HG02938 (cell line): ENCODE measurements at regions not wholly inside any gene's neighbourhood (a gene's known extent, or its start where the extent isn't known, plus 50 kb on each side); places are given as distances from the start of the nearest gene placed in this dataset.

Source experiments
- ATAC-seq: cut with Tn5 transposase; IDR thresholded peaks from one replicate; pipeline ENCODE4 v1.9.1; 2021; ENCODE audit warnings: mild to moderate bottlenecking, moderate library complexity; ENCODE audit not compliant: unreplicated experiment

DNA sequence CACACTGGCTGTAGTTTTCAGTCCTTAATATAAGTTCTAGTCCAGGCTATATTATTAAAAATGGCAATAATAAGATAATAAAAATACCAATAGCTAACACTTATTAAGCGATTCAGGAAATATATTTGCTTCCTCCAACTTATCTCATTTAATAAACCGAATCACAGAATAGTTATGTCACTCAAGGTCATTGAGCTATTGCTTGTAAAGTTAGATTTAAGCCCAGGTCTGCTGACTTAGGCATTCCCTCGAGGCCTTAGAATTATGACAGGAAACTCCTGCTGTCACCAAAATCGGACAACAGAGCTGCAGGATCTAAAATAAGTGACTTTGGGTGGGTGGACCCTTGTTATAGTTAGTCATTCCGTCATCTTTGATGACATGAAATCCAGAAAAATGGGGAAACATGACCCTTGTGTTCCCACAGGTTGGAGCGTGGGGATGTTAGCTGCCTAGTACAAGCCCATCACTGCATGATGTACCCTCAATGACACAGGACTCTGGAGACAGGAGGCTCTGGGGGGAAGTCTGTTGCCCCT is 181.3 kb upstream of the PHYHIPL start:
- no peak for ATAC-seq

DNA sequence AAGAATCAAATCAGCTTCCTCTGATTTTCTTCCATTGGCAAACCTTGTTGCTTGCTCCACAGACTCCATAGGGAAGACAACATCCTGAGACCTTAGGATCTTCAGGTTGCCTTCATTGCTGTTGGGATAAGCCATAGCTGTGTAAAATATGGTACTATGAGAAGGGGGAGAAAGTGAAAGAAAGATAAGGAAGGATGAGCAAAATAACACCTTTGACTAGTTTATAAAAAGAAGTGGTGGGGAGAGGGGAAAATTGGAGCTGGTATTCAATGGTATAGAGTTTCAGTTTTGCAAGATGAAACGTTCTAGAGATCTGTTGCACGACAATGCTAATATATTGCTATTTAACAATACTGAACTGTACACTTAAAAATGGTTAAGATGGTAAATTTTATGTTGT is 180.4 kb upstream of the PHYHIPL start:
- no peak for ATAC-seq

DNA sequence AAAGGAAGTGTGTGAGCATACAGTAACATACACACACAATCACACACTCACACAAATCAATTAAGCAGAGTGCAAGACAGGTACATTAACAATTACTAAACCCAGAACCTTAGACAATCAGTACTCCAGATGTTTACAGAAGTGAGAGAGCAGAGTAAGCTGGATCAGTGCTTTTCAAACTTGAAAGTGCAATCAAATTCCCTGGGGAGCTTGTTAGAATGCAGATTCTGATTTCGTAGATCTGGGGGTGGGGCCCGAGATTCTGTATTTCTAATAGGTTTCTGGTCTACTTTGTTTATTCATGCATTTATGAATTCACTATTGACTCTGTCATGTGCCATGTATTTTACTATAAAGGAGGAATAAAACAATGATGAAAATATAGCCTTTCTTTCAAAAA is 179.6 kb upstream of the PHYHIPL start:
- ATAC-seq: no peak

DNA sequence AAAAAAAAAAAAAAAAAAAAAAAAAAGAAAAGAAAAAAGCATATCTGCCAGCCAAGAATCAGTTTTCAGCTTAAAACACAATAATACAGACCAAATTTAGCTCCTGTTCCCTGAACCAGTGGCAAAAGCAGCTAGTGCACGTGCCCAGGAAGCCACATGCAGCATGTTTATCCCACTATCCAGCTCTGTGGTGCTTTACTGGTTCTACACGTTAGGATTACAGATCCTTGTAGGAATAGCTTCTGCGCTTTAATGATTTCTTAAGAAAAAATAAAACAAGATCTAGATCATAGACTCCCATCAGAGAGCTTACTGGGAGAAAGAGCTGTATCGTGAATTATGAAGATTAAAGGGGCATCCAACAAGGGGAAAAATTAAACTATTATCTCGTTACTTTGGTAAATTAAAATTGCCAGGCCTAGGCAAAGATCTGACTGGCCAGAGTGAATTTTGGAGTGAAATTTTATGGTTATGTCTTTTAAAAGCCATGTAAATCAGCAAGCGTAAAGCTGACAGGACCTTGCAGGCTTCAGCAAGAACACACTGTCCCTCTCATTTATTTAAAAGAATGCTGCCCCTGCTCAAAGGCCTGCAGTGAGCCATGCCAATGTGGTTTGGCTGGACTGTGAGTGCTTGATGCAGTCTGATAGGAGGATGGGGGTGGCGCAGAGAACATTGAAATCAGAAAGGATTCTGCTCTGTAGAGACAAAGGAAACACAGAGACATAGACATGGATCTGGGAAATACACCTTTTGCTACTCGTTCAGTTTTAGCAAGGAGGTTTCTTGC is 177.3 kb upstream of the PHYHIPL start:
- no peak for ATAC-seq

DNA sequence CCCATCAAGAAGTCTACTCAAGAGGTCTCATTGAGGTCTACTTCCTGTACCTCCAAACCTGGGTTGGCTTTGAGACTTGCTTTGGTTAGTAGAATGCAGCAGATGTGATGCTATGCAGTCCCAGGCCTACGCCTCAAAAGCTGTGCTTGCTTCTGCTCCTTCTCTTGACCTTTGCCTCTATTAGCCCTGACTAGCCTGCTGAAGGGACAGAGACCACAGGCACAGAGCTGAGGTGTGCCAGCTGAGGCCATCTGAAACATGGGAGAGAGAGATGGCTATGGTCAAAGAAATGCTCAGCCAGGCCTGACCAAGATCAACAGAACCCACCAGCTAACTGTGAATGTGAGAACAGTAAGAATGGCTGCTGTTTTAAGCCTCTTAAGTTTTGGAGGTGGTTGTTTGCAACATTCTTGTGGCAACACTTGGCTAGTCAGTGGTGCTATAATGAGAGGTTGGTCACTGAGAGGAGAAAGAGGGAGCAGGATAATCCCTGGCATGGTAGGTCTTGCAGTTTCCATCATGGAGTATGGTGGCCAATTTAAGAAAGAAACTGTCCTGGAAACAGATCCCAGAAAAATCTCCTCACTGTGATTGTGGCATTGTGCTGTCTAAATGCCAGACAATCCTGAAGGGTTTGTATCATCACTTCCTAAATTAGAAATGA is 176.1 kb upstream of the PHYHIPL start:
- ATAC-seq: no peak

DNA sequence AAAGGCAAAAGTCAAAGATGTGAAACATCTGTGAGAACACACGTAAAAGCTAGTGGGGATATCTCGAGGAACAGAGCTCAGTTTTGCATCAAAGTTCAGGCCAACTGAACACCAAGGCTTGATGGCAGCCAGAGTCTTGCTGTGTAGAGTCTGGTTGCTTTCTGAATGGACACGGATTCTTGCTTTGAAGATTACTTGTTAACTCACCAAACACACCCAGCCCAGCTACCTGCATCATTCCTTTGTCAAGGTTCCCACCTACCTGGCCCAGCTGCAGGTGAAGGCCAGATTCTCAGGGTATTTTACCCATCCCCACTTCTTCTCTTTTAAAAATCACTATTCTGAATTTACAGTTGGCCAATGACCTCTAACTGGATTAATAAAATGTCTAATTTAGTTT is 174.4 kb upstream of the PHYHIPL start:
- no peak for ATAC-seq

DNA sequence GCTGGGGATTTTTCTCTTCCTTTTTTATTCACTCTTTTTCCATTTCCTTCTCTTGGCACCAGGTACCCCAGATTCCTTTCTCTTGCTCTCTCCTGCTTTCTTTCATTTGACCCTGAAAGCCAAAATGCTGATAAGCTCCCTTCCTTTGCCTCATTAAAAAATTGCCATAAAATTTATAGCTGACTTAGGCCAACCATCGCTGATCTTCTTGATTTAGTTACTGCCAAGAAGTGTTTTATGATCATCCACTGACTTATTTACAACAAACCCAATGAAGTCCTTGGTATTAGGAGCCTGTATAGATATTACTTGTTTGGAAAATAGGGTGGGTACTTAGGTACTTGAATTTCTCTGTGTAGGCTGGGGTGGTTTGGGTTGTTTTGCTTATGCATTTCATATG is 173.2 kb upstream of the PHYHIPL start:
- ATAC-seq: no peak

DNA sequence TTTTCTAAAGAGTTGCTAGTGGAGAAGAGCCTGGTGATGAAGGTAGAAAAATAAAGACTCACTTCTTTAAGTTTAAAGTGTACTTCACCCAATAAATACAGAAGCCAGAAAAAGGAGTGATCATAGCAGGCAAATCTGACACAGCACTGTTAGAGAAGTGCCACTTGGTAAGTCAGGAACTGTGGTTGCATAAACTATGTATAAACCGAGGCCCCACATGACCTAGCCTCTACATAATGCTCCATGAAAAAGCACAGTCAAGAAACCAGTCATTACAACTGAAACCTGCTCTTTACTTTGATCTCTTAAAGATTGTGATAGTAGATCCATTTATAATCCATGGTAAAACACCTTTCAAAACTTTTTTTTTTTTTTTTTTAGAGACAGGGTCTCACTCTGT is 172.1 kb upstream of the PHYHIPL start:
- ATAC-seq: no peak

DNA sequence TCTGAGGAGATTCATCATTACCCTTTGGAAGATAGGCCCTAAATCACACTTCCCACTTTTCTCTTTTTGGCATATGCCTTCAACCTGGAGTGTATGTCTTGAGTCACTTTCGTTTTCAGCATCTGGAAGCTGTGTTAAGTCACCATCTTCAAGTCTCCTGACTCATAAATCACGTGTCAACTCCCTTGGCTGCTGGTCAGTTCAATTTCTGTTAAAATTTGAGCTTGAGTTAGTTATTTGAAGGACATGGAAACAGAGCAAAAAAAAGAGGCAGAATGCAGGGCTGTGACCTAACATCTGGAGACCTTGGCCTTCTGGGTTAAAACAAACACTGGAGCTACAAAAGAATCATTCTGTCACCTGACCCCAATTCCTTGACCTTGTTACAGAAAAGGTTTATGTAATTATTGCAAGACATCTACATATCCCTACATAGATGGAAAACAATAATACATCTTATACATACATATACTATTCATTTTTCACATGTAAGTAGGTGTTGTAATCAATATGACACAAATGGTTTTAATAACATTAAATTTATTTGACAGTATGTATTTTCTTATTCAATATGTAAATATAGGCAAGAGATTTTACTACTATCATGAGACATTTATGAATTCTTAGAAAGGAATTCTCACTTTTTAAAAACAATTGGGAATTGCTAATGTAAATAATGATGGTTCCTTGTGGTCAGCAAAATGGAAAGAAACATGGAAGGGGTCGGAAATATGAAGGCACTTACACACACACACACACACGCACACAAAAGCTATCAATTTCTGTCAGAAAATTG is 169.7 kb upstream of the PHYHIPL start:
- no peak for ATAC-seq

DNA sequence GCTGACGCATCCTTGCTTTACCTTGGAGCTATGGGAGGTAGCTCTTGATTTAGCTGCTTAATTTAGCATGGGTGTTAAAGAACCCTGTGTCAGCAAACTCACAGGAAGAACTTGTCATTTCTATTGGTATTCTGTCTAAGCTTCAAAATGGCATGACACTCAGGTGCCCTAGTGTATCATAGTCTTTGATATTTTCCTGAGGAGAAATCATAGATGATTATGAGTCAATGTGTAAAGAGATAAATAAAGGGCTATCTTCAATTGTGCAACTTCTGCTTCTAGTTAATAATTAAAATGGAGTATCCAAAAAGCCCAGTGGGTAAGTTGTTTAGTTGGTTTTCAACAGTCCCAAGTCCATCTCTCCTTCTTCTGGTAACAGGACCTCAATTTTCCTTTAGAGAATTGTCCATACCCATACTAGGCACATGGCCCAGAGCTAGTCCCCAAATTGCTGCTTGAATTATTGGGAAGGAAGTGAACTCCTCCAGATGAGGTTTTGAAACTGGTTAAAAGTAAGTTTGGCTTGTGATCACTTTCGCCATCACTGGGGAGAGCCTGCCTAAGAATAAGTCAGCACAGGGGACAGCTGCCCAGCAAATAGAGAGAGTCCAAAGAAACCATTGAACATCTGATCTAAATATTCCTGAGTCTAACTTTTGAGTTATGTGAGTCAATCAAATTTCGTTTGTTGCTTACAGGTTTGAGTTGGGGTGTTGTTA is 169.0 kb upstream of the PHYHIPL start:
- peak; percentile 39 for ATAC-seq

DNA sequence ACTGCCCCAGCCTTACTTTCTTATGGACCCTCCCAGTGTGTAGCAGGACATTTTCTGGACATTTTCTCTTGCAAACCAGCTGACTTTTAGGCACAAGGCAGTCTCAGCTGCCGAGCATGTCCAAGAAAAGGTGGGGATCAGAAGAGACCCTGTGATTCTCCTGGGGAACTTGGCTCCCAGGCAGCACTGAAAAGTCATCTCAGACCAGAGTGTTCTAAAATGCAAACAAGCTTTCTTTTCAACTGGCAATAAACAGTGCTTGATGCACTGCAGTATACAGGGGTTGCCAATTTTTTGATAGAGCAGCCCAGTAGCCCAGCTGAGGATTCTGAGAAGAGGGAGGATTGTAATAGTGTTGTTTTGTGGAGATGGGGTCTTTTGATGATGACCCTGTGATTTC is 168.0 kb upstream of the PHYHIPL start:
- no peak for ATAC-seq

DNA sequence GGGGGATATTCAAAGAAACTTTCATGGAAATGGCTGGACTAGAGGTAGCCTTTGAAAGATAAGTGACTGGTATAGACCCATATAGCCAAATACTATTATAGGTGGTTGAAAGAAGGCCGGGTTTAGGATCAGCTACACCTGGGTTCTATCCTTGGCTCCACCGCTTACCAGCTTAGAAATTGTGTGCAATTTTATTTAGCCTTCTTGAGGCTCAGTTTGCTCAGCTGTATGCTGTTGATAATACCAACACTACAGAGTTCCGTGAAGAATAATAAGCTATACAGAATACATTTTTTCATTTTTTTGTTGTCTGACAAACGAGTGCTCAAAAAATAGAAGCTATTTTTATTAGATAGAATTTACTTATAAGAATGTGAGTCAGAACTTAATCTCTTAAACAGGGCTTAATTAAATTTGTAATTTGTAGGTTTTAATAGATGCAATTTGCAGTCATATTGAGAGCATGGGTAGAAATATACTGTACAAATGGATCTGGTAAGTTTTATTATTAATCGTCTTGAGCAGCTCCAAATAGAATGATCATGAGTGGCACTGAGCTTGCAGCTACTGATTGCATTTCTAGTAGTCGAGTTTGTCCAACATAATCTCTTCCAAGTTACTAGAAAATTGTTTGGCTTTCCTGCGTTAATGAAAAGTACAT is 164.3 kb upstream of the PHYHIPL start:
- ATAC-seq: no peak

DNA sequence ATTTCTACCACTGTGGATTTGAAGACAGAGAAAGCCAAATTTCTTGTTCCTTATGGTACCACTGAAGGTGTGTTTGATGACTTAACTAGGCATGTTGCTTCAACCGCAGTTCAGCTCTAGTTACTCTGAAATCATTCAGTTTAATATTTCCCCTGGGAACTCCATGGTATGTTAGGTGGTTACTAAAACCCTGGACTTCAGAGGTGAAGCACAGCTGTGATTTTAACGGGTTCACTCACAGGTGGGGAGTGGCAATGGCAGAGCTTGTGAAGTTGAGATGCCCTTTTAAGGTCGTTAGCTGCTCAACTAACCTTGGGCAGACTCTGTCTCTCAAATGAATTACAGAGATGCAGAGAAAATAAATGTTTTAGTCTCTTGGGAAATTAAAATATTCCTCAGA is 163.6 kb upstream of the PHYHIPL start:
- ATAC-seq: no peak

DNA sequence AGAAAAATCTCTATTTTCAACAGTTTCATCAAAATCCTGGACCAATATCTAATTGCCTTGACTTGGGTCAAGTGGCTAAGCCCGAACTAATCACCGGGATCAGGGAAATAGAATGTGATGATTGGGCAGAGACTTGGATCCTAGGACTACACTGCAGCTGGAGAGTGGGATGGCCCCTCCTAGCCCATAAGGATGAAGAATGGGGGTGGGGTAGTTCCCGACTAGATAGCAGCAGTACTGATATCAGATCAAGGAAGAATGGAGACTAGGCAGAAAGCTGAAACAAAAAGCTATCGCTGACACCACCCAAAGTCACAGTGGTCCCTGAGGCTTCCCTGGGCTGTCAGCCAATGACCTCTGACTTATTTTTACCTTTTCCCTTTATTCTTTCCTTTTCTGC is 160.4 kb upstream of the PHYHIPL start:
- ATAC-seq: no peak

DNA sequence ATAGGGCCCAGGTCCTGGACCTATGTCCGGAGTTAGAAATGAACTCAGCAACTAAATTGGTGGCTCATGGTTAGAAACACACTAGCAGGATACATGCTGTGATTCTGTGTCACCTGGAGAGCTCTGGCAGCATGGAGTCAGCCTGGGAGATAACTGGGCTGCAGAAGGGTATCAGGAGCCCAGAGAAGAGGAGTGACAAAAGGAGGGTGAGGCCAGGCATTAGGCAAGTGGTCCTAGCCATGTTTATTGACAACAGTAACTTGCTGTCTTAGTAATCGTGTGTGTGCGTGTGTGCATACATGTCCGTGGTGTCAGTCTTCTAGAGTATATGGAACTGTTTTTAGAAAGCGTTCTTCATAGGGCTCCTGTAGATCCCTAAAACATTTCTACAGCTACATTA is 157.5 kb upstream of the PHYHIPL start:
- no peak for ATAC-seq

DNA sequence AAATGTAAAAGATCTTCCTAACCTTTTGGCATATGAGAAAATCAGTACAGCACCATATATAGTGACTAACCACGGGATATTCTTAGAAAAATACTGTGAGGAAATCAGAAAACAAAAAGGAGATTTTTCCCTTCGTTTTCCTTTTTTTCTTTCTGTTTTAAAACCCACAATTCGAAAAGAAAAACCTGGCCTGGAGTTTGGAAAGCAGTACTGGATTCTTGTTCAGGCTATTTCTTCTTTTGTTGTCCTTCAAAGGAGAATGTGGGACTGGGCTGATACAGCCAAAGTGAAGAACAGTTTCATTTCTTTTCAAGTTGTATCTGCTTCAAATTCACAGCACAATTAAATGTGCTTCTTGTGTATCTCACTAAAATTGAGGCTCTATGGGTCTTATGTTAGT is 156.8 kb upstream of the PHYHIPL start:
- no peak for ATAC-seq

DNA sequence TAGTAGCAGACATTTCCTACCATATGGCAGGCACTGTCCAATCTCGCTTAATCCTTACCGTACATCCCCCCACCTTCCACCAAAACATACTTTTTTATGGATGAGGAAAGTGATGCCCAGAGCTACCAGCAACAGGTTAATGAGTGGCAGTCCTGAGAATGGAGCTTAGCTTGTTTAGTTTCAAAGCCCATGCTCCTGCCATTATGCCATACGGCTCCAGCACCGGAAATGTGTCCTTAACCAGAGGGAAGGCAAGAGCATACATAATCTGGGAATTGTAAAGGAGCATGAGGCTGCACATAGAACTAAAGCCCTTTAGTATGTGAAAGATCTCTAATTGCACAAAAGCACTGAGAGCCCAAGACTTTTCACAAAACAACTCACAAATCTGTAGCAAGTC is 155.9 kb upstream of the PHYHIPL start:
- no peak for ATAC-seq

DNA sequence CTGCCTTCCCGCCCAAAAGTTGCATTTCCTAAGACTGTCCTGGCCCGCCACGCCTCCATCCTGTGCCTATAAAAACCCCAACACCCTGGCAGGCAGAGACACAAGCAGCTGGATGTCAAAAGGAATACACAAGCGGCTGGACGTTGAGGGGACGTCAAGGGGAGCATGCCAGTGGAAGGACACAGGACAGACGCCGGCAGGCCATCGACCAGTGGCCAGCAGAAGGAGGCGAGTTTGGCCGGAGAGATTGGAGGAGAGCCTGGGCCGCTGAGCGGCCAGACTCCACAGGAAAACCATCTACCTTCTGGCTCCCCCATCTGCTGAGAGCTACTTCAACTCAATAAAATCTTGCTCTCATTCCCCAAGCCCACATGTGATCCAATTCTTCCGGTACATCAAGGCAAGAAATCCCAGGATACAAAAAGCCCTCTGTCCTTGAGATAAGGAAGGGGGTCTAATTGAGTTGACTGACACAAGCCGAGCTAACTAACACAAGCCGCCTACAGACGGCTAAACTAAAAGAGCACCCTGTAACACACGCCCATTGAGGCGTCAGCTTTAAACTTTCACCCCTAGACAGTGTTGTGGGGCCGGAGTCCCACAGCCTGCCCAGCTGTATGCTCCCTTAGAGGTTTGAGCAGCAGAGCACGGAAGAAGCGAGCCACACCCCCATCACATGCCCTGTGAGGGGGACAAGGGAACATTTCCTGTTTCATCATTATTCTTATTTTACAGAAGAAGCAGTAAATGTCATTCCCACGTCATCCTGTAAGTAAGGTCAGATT is 150.3 kb upstream of the PHYHIPL start:
- no peak for ATAC-seq

DNA sequence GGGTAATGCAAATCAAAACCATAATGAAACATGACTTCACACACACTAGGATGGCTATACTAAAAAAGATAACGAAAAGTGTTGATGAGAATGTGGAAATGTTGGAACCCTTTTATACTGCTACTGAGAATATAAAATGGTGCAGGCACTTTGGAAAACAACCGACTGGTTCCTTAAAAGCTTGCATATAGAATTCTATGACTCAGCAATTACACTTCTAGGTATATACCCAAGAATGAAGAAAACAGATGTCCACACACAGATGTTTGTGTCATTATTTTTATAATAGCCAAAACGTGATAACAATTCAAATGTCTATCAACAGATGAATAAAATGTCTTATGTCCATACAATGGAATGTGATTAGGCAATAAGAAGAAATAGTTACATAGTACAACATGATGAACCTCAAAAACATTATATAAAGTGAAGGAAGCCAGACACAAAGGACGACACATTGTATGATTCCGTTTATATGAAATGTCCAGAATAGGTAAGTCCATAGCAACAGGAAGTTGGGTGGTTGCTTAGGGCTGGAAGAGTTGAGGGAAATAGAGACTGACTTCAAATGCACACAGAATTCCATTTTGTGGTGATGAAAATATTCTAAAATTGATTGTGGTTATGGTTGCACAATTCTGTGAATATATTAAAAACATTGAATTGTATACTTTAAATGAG is 148.3 kb upstream of the PHYHIPL start:
- ATAC-seq: no peak
